HG03354 (cell line): ENCODE measurements at regions not wholly inside any gene's neighbourhood (a gene's known extent, or its start where the extent isn't known, plus 50 kb on each side); places are given as distances from the start of the nearest gene placed in this dataset.

Experiments used
- ATAC-seq: cut with Tn5 transposase; IDR thresholded peaks from one replicate; pipeline ENCODE4 v1.9.1; 2021; ENCODE audit warnings: mild to moderate bottlenecking; ENCODE audit not compliant: unreplicated experiment, poor library complexity, severe bottlenecking

DNA sequence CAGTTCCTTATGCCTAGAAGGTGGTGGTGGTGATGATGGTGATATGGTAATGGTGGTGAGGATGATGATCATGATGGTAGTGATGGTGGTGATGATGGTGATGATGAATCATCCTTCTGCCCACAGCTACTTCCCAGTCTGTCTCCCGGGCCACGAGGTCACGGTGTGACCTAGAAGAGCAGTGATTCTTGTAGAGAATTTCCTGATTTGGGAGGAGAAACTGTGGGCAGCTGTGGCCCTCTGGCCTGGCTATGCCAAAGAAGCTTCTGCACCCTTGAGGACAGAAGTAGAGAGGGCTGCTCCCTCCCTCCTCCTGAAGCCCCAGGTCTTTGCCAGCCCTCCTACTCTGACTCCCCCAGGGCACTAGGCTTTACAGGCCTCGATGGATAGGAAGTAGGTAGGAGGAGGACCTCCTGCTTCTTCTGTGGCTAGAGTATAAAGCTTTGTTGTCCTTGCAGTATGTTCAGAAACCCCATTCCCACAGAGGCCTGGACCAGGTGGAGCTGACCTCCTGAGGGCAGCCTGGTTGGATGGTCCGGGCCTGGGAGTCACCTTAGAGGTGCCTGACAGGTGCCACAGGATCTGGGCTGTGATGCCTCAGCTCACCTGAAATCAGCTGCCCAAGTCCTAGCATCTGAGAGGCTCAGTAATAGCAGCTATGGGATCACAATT is 57.9 kb upstream of the EPAS1 start:
- no peak for ATAC-seq

DNA sequence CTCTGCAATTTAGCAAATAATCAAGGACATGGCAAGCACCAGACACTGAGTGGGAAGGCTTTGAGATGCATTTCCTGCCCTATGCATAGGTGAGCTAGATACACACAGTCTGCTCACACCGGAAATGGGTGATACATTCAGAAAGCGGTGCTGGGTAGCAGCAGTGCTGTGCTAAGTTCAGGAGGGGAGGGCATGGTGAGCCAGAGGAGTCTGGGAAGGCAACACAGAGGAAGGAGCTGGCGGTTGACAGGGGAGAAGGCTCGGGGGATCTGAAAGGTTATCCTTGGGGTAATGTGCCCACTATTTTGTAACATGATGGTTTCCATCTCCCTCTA is 57.4 kb upstream of the EPAS1 start:
- no peak for ATAC-seq

DNA sequence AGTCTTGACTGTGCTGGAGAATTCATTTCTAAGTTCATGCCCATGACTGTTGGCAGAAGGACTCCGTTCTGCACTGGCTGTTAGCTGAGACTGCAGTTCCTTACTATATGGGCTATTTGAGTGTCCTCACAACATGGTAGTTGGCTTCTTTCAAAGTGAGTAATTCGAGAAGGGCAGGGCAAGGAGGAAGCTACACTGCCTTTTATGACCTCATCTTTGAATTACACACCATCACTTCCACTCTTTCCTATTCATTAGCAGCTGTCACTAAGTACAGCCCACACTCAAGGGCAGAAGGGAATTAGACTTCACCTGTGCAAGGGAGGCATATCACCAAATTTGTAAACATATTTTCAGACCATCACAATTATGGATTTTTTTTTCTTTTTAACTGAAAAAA is 55.9 kb upstream of the EPAS1 start:
- no peak for ATAC-seq

DNA sequence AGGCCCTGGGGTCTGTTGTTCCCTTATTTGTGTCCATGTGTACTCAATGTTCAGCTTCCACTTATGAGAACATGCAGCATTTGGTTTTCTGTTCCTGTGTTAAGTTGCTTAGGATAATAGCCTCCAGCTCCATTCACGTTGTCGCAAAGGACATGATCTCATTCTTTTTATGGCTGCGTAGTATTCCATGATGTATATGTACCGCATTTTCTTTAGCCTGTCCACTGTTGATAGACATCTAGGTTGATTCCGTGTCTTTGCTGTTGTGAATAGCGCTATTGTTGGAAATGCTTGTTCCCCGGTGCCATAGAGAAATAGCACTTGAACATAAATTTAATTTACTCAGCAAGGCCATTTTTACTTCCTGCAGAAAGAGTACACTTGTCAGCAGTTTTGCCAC is 51.3 kb upstream of the EPAS1 start:
- no peak for ATAC-seq

DNA sequence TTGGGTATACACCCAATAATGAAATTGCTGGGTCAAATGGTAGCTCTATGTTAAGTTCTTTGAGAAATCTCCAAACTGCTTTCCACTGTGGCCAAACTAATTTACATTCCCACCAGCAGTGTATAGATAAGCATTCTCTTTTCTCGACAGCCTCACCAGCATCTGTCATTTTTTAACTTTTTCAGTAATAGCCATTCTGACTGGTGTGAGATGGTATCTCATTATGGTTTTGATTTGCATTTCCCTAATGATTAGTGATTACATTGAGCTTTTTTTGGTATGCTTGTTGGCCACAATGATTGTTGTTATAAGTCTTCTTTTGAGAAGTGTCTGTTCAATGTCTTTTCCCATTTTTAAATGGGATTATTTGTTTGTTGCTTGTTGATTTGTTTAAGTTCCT is 50.4 kb upstream of the EPAS1 start:
- ATAC-seq: peak; percentile 98
